HEK293 (cell line): ENCODE measurements at regions not wholly inside any gene's neighbourhood (a gene's known extent, or its start where the extent isn't known, plus 50 kb on each side); places are given as distances from the start of the nearest gene placed in this dataset.

Experiments used
- CTCF ChIA-PET: fragments of 350-600 bp; formaldehyde crosslinking; extraction: SDS; loops from one replicate; lab custom pipeline; 2021; ENCODE audit warnings: antibody characterized with exemption; lab: Yijun Ruan, JAX
- POLR2A ChIA-PET: fragments of 300-600 bp; formaldehyde crosslinking; extraction: SDS; loops from one replicate; lab custom pipeline; 2020; ENCODE audit warnings: antibody characterized with exemption, inconsistent platforms; lab: Yijun Ruan, JAX
- H3K27ac ChIP-seq: fragments of 200-500 bp; sonication (Bioruptor generic); 2 replicates; pipeline ENCODE4 v1.5.1; 2014; ENCODE audit warnings: low read depth, low read length, control low read depth, inconsistent platforms; ENCODE audit errors: extremely low read depth
- H3K36me3 ChIP-seq, 2 experiments: fragments of 200-500 bp in 1 of 2; sonication (Bioruptor generic) in 1 of 2; 1 replicate in 1 of 2; 2 replicates in 1 of 2; pipeline ENCODE4 v1.5.1; 2014 to 2017; ENCODE audit warnings: inconsistent platforms in 2 of 2, low read length in 2 of 2; ENCODE audit not compliant: control insufficient read depth in 2 of 2, insufficient read depth in 1 of 2
- H3K4me1 ChIP-seq: fragments of 200-500 bp; sonication (Bioruptor generic); 2 replicates; pipeline ENCODE4 v1.5.1; 2014; ENCODE audit warnings: mild to moderate bottlenecking, low read length, inconsistent platforms; ENCODE audit not compliant: control insufficient read depth, insufficient read depth
- H3K4me3 ChIP-seq: 2 replicates; pipeline ENCODE4 v1.5.1; 2011; ENCODE audit warnings: low read depth, mild to moderate bottlenecking, control low read depth, low read length, moderate library complexity
- H3K9me3 ChIP-seq: fragments of 200-500 bp; sonication (Bioruptor generic); 2 replicates; pipeline ENCODE4 v1.5.1; 2014; ENCODE audit warnings: low read depth, low read length, inconsistent platforms; ENCODE audit not compliant: control insufficient read depth, insufficient read depth
- HOXA7 ChIP-seq: sonication (generic); formaldehyde crosslinking; IDR thresholded peaks from 2 replicates; pipeline ENCODE4 v1.8.1; 2022; ENCODE audit warnings: missing genetic modification reagents, borderline replicate concordance
- SP7 ChIP-seq: fragments of 450-650 bp; formaldehyde crosslinking; IDR thresholded peaks from 2 replicates; pipeline ENCODE4 v1.5.1; 2016; ENCODE audit warnings: missing biosample characterization, missing genetic modification characterization
- TRIM28 ChIP-seq: IDR thresholded peaks from 2 replicates; pipeline ENCODE4 v1.6.1; 2011; ENCODE audit warnings: low read length, control low read depth, borderline replicate concordance
- ZBTB8A ChIP-seq: fragments of 450-650 bp; formaldehyde crosslinking; IDR thresholded peaks from 2 replicates; pipeline ENCODE4 v1.5.1; 2016; ENCODE audit warnings: missing biosample characterization, missing genetic modification characterization
- ZEB2 ChIP-seq: fragments of 450-650 bp; formaldehyde crosslinking; IDR thresholded peaks from 2 replicates; pipeline ENCODE4 v1.5.1; 2016; ENCODE audit warnings: missing biosample characterization, missing genetic modification characterization
- ZNF248 ChIP-seq: fragments of 450-650 bp; formaldehyde crosslinking; IDR thresholded peaks from 2 replicates; pipeline ENCODE4 v1.5.1; 2017; ENCODE audit warnings: missing biosample characterization, missing genetic modification characterization
- ZNF416 ChIP-seq: fragments of 450-650 bp; formaldehyde crosslinking; IDR thresholded peaks from 2 replicates; pipeline ENCODE4 v1.5.1; 2016; ENCODE audit warnings: missing biosample characterization, missing genetic modification characterization
- ZNF530 ChIP-seq: fragments of 450-650 bp; formaldehyde crosslinking; IDR thresholded peaks from 2 replicates; pipeline ENCODE4 v1.5.1; 2016; ENCODE audit warnings: low read depth, missing biosample characterization, missing genetic modification characterization
- ZNF610 ChIP-seq: fragments of 450-650 bp; formaldehyde crosslinking; IDR thresholded peaks from 2 replicates; pipeline ENCODE4 v1.5.1; 2016; ENCODE audit warnings: missing biosample characterization, missing genetic modification characterization, borderline replicate concordance
- ZNF623 ChIP-seq: fragments of 450-650 bp; formaldehyde crosslinking; IDR thresholded peaks from 2 replicates; pipeline ENCODE4 v1.5.1; 2016; ENCODE audit warnings: missing biosample characterization, missing genetic modification characterization
- ZNF777 ChIP-seq: fragments of 450-650 bp; formaldehyde crosslinking; IDR thresholded peaks from 2 replicates; pipeline ENCODE4 v1.5.1; 2017; ENCODE audit warnings: missing biosample characterization, missing genetic modification characterization, borderline replicate concordance
- TF ChIP-seq, protein P1 (sequence below): fragments of 450-650 bp; formaldehyde crosslinking; conservative IDR thresholded peaks from 2 replicates; pipeline ENCODE4 v1.5.1; 2016; ENCODE audit warnings: low read depth, missing biosample characterization, missing genetic modification characterization
- TF ChIP-seq, protein P2 (sequence below): fragments of 450-650 bp; formaldehyde crosslinking; optimal IDR thresholded peaks from 2 replicates; pipeline ENCODE3; 2016; ENCODE audit warnings: missing biosample characterization, mild to moderate bottlenecking, missing genetic modification characterization
- TF ChIP-seq, protein P3 (sequence below): fragments of 450-650 bp; formaldehyde crosslinking; IDR thresholded peaks from 2 replicates; pipeline ENCODE4 v1.5.1; 2016; ENCODE audit warnings: missing biosample characterization, missing genetic modification characterization
- TF ChIP-seq, protein P4 (sequence below): fragments of 450-650 bp; formaldehyde crosslinking; IDR thresholded peaks from 2 replicates; pipeline ENCODE4 v1.5.1; 2016; ENCODE audit warnings: missing biosample characterization, missing genetic modification characterization

DNA sequence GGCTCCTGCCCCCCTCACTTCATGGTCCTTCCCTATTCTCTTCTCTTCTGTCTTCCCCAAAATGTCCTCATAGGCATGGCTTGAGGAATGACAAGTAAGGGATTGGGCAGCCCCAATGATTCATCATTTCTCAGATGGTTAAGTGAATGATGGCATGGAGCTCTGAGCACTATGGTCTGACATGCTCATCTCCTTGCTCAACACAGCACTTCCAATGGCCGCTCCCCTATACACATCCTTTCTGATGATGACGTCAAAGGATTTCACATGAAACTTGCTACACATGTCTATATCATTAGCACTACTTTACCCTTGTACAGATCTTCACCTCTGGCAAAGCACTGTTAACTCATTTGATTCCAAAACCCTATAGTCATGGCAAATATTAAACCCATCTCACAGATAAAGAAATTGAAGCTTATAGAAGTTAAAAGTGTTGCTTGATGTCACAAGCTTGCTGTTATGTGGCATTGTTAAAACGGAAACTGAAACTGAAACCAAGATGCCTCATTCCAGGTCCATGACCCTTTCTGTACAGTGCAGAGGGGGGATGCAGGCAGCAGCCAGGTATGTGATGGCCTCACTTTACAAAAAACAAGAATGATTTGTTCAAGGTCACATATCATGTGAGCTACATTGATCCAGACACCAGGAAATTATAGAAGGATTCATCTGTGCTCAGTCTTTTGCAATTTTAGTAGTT is 90.0 kb upstream of the PLXNA4 start:
- no peaks in the 10 kb centered on the region for H3K36me3 ChIP-seq
- ChIA-PET POLR2A (no interaction called here), CTCF (interaction anchor here (1.2 kb wide), 1 partner anchor 86 kb away, joined by 3 read pairs; no protein-coding TSS in a partner anchor)
- TF ChIP-seq, protein P1, sequence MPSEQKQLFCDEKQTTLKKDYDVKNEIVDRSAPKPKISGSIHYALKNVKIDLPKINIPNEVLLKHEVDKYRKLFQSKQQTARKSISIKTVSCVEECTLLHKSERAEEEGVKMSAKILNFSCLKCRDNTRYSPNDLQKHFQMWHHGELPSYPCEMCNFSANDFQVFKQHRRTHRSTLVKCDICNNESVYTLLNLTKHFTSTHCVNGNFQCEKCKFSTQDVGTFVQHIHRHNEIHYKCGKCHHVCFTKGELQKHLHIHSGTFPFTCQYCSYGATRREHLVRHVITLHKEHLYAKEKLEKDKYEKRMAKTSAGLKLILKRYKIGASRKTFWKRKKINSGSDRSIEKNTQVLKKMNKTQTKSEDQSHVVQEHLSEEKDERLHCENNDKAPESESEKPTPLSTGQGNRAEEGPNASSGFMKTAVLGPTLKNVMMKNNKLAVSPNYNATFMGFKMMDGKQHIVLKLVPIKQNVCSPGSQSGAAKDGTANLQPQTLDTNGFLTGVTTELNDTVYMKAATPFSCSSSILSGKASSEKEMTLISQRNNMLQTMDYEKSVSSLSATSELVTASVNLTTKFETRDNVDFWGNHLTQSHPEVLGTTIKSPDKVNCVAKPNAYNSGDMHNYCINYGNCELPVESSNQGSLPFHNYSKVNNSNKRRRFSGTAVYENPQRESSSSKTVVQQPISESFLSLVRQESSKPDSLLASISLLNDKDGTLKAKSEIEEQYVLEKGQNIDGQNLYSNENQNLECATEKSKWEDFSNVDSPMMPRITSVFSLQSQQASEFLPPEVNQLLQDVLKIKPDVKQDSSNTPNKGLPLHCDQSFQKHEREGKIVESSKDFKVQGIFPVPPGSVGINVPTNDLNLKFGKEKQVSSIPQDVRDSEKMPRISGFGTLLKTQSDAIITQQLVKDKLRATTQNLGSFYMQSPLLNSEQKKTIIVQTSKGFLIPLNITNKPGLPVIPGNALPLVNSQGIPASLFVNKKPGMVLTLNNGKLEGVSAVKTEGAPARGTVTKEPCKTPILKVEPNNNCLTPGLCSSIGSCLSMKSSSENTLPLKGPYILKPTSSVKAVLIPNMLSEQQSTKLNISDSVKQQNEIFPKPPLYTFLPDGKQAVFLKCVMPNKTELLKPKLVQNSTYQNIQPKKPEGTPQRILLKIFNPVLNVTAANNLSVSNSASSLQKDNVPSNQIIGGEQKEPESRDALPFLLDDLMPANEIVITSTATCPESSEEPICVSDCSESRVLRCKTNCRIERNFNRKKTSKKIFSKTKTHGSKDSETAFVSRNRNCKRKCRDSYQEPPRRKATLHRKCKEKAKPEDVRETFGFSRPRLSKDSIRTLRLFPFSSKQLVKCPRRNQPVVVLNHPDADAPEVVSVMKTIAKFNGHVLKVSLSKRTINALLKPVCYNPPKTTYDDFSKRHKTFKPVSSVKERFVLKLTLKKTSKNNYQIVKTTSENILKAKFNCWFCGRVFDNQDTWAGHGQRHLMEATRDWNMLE (tag by site-specific recombination), result no peak
- TF ChIP-seq SP7, result no peak
- TF ChIP-seq, protein P2, sequence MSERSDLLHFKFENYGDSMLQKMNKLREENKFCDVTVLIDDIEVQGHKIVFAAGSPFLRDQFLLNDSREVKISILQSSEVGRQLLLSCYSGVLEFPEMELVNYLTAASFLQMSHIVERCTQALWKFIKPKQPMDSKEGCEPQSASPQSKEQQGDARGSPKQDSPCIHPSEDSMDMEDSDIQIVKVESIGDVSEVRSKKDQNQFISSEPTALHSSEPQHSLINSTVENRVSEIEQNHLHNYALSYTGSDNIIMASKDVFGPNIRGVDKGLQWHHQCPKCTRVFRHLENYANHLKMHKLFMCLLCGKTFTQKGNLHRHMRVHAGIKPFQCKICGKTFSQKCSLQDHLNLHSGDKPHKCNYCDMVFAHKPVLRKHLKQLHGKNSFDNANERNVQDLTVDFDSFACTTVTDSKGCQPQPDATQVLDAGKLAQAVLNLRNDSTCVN (tag by site-specific recombination), result no peak
- no peak for TF ChIP-seq TRIM28
- H3K4me1 ChIP-seq, result no peaks in the 10 kb centered on the region
- H3K9me3 ChIP-seq, result no peaks in the 10 kb centered on the region
- H3K4me3 ChIP-seq, result no peak overlapping the region
- no peak overlapping the region for H3K27ac ChIP-seq

DNA sequence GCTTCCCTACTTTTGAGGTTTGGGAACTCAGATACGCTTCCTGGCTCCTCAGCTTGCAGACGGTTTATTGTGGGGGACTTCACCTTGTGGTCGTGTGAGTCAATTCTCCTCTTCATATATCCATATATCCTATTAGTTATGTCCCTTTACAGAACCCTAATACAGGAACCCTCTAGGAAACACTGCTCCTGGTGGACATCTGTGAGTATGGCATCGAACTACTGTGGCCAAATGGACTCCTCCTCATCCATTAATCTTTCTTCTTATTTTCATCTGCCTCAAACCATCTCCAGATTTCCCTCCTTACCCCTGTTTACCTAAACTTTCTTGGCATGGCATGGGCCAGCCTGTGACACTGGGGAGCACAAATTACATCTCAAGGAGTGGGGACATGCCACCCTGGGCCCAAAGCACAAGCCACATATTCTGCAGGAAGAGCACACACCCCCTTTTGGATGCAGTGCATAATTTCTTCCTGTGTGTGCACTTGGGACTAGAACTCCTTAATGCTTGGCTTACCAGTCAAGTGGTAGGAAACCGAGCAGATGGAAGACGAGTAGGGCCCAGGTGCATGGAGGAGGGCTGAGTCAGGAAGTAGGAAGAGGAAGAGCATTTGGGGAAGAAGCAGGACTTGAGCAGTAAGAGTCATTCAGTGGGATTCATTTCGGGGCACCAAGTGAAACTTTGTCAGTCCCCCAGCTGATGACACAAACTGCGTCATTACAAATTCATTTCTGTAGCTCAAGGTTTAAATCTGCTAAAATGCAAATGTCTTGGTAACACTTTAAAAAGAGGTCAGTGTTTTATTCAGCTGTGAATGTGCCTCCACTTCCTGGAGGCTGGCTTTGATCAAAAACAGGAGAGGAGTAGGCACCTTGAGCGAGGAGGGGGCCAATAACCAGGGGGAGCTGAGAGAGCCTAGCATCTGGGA is 80.8 kb upstream of the PLXNA4 start:
- ChIA-PET CTCF (interaction anchor here (0.5 to 1.2 kb wide), 4 partner anchors 9 to 667 kb away, joined by 3 read pairs; no protein-coding TSS in a partner anchor), POLR2A (no interaction called here)
- H3K4me3 ChIP-seq, result no peak overlapping the region
- no peaks in the 10 kb centered on the region for H3K36me3 ChIP-seq
- no peaks in the 10 kb centered on the region for H3K9me3 ChIP-seq
- TF ChIP-seq ZNF623 (tag by site-specific recombination), result no peak
- TF ChIP-seq ZBTB8A, result no peak
- no peak for TF ChIP-seq ZNF530
- no peak for TF ChIP-seq ZNF248 (tag by site-specific recombination)
- no peak for TF ChIP-seq ZNF610
- TF ChIP-seq ZNF416 (tag by site-specific recombination), result no peak
- TF ChIP-seq ZEB2 (tag by site-specific recombination), result no peak
- TF ChIP-seq, protein P3, sequence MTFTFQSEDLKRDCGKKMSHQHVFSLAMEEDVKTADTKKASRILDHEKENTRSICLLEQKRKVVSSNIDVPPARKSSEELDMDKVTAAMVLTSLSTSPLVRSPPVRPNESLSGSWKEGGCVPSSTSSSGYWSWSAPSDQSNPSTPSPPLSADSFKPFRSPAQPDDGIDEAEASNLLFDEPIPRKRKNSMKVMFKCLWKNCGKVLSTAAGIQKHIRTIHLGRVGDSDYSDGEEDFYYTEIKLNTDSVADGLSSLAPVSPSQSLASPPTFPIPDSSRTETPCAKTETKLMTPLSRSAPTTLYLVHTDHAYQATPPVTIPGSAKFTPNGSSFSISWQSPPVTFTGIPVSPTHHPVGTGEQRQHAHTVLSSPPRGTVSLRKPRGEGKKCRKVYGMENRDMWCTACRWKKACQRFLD (tag by site-specific recombination), result no peak
- TF ChIP-seq, protein P4, sequence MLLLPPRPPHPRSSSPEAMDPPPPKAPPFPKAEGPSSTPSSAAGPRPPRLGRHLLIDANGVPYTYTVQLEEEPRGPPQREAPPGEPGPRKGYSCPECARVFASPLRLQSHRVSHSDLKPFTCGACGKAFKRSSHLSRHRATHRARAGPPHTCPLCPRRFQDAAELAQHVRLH, result no peak
- no peak for TF ChIP-seq ZNF777 (tag by site-specific recombination)
- TF ChIP-seq HOXA7 (CRISPR knock-in tag), result no peak
- no peak overlapping the region for H3K27ac ChIP-seq
- H3K4me1 ChIP-seq, result no peaks in the 10 kb centered on the region
